NT2/D1 (cell line): ENCODE measurements at regions not wholly inside any gene's neighbourhood (a gene's known extent, or its start where the extent isn't known, plus 50 kb on each side); places are given as distances from the start of the nearest gene placed in this dataset.

Experiments used
- SUZ12 ChIP-seq: IDR thresholded peaks from 2 replicates; pipeline ENCODE4 v1.6.1; 2011; ENCODE audit not compliant: insufficient read length, insufficient read depth; ENCODE audit errors: extremely low read depth
- YY1 ChIP-seq: IDR thresholded peaks from 2 replicates; pipeline ENCODE4 v1.6.1; 2011; ENCODE audit not compliant: insufficient read length, insufficient read depth
- ZNF274 ChIP-seq: IDR thresholded peaks from 2 replicates; pipeline ENCODE4 v1.6.1; 2011; ENCODE audit warnings: mild to moderate bottlenecking, low read depth, low read length

GRCh38 chr10:43874984-43875383, 226.3 kb upstream of the ZNF32 start:
- no peak for TF ChIP-seq ZNF274
- TF ChIP-seq YY1: no peak
- no peak for TF ChIP-seq SUZ12
